H1 (cell line): ENCODE measurements at regions not wholly inside any gene's neighbourhood (a gene's known extent, or its start where the extent isn't known, plus 50 kb on each side); places are given as distances from the start of the nearest gene placed in this dataset.

ENCODE experiments used
- CHD2 ChIP-seq: IDR thresholded peaks from 2 replicates; pipeline ENCODE4 v1.6.1; 2012; ENCODE audit warnings: low read length, improper control_type of control experiment
- CHD7 ChIP-seq: fragments of 300-600 bp; sonication (generic); IDR thresholded peaks from 2 replicates; pipeline ENCODE4 v1.7.1; 2012; ENCODE audit warnings: low read length, moderate library complexity, mild to moderate bottlenecking, inconsistent platforms; ENCODE audit not compliant: insufficient replicate concordance
- RXRA ChIP-seq: IDR thresholded peaks from 2 replicates; pipeline ENCODE4 v1.6.1; 2011; ENCODE audit warnings: low read depth, mild to moderate bottlenecking, low read length, moderate library complexity; ENCODE audit not compliant: insufficient read depth

GRCh38 chr3:5297895-5298294 lies 110.4 kb downstream of the EDEM1 start (continued):
- TF ChIP-seq CHD2 (no peak), CHD7 (no peak), RXRA (no peak)
